ENCODE measurements at regions not wholly inside any gene's neighbourhood (a gene's known extent, or its start where the extent isn't known, plus 50 kb on each side); places are given as distances from the start of the nearest gene placed in this dataset.

- TF ChIP-seq CTCF (conservative IDR thresholded peaks at IDR 0.05) = no peak
- H3K27ac ChIP-seq = no peak overlapping the region
These were observed 194.0 kb downstream of the SEMA6A start for GRCh38 chr5:116380621-116381020.

GRCh38 chr5:116379306-116379705 is 195.3 kb downstream of the SEMA6A start:
- no peak overlapping the region for H3K27ac ChIP-seq
- no peak for TF ChIP-seq CTCF (conservative IDR thresholded peaks at IDR 0.05)

GRCh38 chr5:116378777-116379121 is 195.9 kb downstream of the SEMA6A start:
- TF ChIP-seq CTCF (conservative IDR thresholded peaks at IDR 0.05) = no peak
- no peak overlapping the region for H3K27ac ChIP-seq

- H3K27ac ChIP-seq = no peak overlapping the region
- TF ChIP-seq CTCF (conservative IDR thresholded peaks at IDR 0.05) = no peak
These were observed 196.4 kb downstream of the SEMA6A start for GRCh38 chr5:116378007-116378776.

DNA sequence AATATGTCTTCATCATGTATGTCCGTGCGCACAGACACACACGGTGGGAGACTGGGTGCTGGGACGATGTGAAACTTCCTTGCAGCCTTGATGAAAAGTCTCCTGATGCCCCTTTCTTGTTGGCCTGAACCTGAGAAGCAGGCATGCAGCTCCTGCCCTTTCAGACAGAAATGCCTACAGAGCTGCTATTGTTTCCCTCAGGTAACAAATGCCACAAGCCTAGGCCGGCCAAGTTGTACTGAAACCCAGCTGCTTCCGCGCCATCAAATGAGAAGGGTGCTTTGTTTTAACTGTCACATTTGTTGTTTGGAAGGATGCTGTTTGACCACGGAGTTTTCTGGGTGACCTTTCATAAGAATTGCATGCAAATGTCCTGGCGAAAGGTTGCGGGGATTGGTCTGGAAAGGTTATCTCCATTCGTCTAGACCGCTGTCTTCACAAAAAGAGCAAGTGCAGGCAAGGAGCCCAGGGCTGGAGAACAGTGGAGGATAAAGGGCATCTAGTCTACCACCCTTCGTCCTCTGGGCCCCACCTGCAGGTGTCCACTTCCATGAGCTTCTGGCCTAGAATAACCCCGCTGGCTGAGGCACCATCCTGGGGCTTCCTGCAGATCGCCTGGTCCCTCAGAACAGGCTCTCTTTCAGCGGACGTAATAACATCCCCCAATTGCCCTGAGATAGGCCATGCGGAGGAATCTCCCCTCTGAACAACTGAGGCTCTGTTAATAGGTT is 197.2 kb downstream of the SEMA6A start:
- no peak for TF ChIP-seq CTCF (conservative IDR thresholded peaks at IDR 0.05)
- no peak overlapping the region for H3K27ac ChIP-seq

DNA sequence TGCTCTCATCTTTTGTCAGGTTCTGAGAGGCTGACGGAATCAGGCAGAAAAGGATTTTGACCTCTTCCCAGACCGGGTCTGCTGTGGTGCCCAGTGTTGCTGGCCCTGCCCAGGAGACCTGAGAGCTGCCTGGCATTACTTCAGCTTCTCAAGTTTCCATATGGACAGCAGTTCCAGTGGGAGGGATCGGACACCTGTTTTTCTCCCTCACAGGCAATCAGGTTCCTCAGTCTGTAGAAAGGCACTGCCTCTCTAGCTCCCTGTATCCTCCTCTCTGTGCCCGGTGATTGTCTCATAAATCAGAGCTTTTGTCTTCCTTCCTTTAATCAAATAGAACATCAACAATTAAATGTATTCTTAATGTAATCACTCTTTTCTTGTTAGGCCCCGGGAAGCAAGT is 198.7 kb downstream of the SEMA6A start:
- no peak for TF ChIP-seq CTCF (conservative IDR thresholded peaks at IDR 0.05)
- H3K27ac ChIP-seq = no peak overlapping the region

GRCh38 chr5:116374434-116374852 is 200.2 kb downstream of the SEMA6A start:
- H3K27ac ChIP-seq = no peak overlapping the region
- TF ChIP-seq CTCF (conservative IDR thresholded peaks at IDR 0.05) = no peak
